ENCODE measurements at regions not wholly inside any gene's neighbourhood (a gene's known extent, or its start where the extent isn't known, plus 50 kb on each side); places are given as distances from the start of the nearest gene placed in this dataset.

DNA sequence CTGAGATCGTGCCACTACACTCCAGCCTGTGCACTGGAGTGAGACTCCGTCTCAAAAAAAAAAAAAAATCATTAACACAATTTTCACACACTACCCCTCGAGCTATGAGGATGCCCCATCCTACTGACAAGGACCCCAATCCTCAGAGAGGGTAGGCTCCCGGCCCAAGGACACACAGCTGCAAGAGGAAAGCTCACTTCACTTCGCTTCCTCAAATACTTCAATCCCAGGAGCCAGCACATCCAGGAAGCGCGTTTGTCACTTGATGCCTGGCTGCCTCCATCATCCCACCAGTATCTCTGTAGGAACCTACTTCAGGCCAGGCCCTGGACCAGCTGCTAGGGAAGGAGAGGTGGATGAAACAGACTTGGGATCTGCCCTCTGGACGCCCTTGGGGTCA, 144.0 kb downstream of the CRYBB2 start:
- H3K36me3 ChIP-seq (ENCODE audit: control insufficient read depth in 2 of 2, extremely low read depth in 1 of 2, insufficient read depth in 2 of 2, low read length in 2 of 2): peaks cover 0 to 2% of the 10 kb centered on the region in 2 experiments
- TF ChIP-seq POLR2AphosphoS5 (IDR thresholded peaks at IDR 0.05; ENCODE audit: insufficient read depth, low read depth, low read length) (no peak), GATA2 (IDR thresholded peaks at IDR 0.05; ENCODE audit: insufficient read depth, insufficient read length, low read depth, low read length) (no peak), MYC (IDR thresholded peaks at IDR 0.05; ENCODE audit: low read depth, low read length) (no peak), FOS (IDR thresholded peaks at IDR 0.05; ENCODE audit: borderline replicate concordance, insufficient read depth, low read length) (no peak), POLR2A (IDR thresholded peaks at IDR 0.05; ENCODE audit: low read depth, low read length) (no peak), JUN (IDR thresholded peaks at IDR 0.05; ENCODE audit: borderline replicate concordance, insufficient read depth, insufficient read length, low read depth) (no peak), EZH2 (IDR thresholded peaks at IDR 0.05; ENCODE audit: borderline replicate concordance, low read depth, low read length, severe bottlenecking) (no peak)
- TF ChIP-seq, protein P1, sequence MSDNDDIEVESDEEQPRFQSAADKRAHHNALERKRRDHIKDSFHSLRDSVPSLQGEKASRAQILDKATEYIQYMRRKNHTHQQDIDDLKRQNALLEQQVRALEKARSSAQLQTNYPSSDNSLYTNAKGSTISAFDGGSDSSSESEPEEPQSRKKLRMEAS (IDR thresholded peaks at IDR 0.05; ENCODE audit: insufficient read depth, insufficient read length): no peak
- TF ChIP-seq, protein P2, sequence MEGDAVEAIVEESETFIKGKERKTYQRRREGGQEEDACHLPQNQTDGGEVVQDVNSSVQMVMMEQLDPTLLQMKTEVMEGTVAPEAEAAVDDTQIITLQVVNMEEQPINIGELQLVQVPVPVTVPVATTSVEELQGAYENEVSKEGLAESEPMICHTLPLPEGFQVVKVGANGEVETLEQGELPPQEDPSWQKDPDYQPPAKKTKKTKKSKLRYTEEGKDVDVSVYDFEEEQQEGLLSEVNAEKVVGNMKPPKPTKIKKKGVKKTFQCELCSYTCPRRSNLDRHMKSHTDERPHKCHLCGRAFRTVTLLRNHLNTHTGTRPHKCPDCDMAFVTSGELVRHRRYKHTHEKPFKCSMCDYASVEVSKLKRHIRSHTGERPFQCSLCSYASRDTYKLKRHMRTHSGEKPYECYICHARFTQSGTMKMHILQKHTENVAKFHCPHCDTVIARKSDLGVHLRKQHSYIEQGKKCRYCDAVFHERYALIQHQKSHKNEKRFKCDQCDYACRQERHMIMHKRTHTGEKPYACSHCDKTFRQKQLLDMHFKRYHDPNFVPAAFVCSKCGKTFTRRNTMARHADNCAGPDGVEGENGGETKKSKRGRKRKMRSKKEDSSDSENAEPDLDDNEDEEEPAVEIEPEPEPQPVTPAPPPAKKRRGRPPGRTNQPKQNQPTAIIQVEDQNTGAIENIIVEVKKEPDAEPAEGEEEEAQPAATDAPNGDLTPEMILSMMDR (IDR thresholded peaks at IDR 0.05; ENCODE audit: extremely low read depth in 1 of 2, insufficient read depth in 1 of 2, low read depth in 1 of 2, low read length in 2 of 2): no peak
- intact Hi-C loops (cut with micrococcal nuclease): loop anchor here (2.0 to 5.0 kb wide), 4 partner anchors 41 to 339 kb away; no protein-coding TSS in a partner anchor
- no peaks in the 10 kb centered on the region for H3K79me2 ChIP-seq (ENCODE audit: control insufficient read depth, insufficient read depth, low read length)
- H2AFZ ChIP-seq (ENCODE audit: low read depth, low read length): no peak overlapping the region
- H3K4me3 ChIP-seq (replicated peaks in 1 of 3; ENCODE audit: insufficient read depth in 1 of 3, low read depth in 1 of 3, low read length in 3 of 3): no peak overlapping the region
- no peak overlapping the region for H3K27ac ChIP-seq (ENCODE audit: insufficient read depth, low read depth, low read length)
- CTCF ChIA-PET: interaction anchor here (0.6 to 1.6 kb wide), 3 partner anchors 17 to 409 kb away, joined by 3 to 6 read pairs (median 4); no protein-coding TSS in a partner anchor
- peaks cover 10% of the 10 kb centered on the region for H3K4me1 ChIP-seq (ENCODE audit: control insufficient read depth, extremely low read depth, insufficient read depth, low read length)
- DNase-seq (ENCODE audit: low read depth, low spot score): no peak
- H3K9ac ChIP-seq (replicated peaks; ENCODE audit: extremely low read depth, insufficient read depth, low read length): no peak overlapping the region
- dilution Hi-C loops (cut with MboI; ENCODE audit: extremely low pct_ligation_motif_present, low sequenced_read_pairs): no loop called here
- FAIRE-seq: no peak
- H3K27me3 ChIP-seq (ENCODE audit: control insufficient read depth in 2 of 2, insufficient read depth in 2 of 2, low read length in 2 of 2): no peaks in the 10 kb centered on the region
- POLR2A ChIA-PET: no interaction called here
- no peaks in the 10 kb centered on the region for H3K9me1 ChIP-seq (replicated peaks; ENCODE audit: control insufficient read depth, extremely low read depth, insufficient read depth, low read length)
- H4K20me1 ChIP-seq (replicated peaks; ENCODE audit: control insufficient read depth, extremely low read depth, insufficient read depth, low read length): no peaks in the 10 kb centered on the region
- H3K4me2 ChIP-seq (ENCODE audit: insufficient read depth, low read length): no peak overlapping the region
- no TSS peak for BruUV-seq (replicated peaks)
- no peaks in the 10 kb centered on the region for H3K9me3 ChIP-seq (replicated peaks; ENCODE audit: control insufficient read depth, insufficient read depth, low read length)
